ENCODE measurements at regions not wholly inside any gene's neighbourhood (a gene's known extent, or its start where the extent isn't known, plus 50 kb on each side); places are given as distances from the start of the nearest gene placed in this dataset.

DNA sequence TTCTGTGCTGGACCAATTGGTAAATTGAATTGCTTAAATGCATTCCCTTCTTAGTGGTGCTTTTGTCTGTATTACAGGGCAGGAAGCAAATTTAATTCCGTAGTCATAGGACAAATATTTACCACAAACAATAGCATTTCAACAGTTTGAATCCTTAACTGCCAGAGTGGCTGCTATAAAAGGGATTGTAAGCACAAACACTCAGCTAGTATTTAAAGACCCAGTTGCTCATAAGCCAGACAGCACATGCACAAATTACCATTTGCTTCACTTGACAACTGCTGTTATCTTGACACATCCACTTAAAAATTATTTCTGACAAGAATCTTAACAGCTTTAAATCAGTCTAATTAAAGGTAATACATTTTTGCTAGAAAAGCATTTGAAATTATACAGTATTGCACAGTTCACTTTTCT, 490.2 kb upstream of the ADAMTS9 start:
- TF ChIP-seq CTCF (conservative IDR thresholded peaks at IDR 0.05): no peak
- Mint-ChIP-seq H3K27ac (no peak overlapping the region), H3K4me1 (ENCODE audit: unreplicated experiment) (no peaks in the 10 kb centered on the region), H3K27me3 (peaks cover 13% of the 10 kb centered on the region), H3K9me3 (peaks cover 6% of the 10 kb centered on the region), H3K36me3 (no peaks in the 10 kb centered on the region), H3K4me3 (no peak overlapping the region)
- DNase-seq (ENCODE audit: extremely low spot score, unreplicated experiment): no peak

DNA sequence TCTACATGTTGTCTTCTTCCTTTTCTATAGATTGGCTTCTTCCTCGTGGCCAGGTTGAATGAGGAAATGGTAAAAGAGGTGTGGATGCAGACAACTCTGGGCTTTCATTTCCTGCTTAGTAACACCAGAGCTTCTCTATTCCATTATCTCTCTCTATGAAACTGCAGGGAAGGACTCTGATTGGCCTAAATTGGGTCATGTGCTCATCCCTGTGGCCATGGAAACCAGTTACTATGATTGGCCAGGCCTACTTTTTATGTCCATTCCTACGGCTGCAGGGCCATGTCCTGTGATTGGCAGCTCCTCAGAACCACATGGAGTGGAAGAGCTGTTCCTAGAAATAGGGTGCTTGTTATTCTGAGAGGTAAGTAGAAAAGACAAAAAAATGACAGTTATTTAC, 486.9 kb upstream of the ADAMTS9 start:
- H3K4me1 Mint-ChIP-seq (ENCODE audit: unreplicated experiment): peaks cover 22% of the 10 kb centered on the region
- H3K9me3 Mint-ChIP-seq: peaks cover 6% of the 10 kb centered on the region

GRCh38 chr3:65173841-65174240, 486.0 kb upstream of the ADAMTS9 start:
- Mint-ChIP-seq H3K4me1 (ENCODE audit: unreplicated experiment) (peaks cover 22% of the 10 kb centered on the region), H3K9me3 (peaks cover 6% of the 10 kb centered on the region), H3K27ac (peak overlapping the region; percentile 19), H3K36me3 (no peaks in the 10 kb centered on the region), H3K27me3 (peaks cover 3% of the 10 kb centered on the region), H3K4me3 (no peak overlapping the region)
- no peak for DNase-seq (ENCODE audit: extremely low spot score, unreplicated experiment)
- no peak for TF ChIP-seq CTCF (conservative IDR thresholded peaks at IDR 0.05)

More for the DNA sequence above, 486.9 kb upstream of the ADAMTS9 start:
- no peaks in the 10 kb centered on the region for H3K36me3 Mint-ChIP-seq
- peak overlapping the region; percentile 19 for H3K27ac Mint-ChIP-seq
- no peak for TF ChIP-seq CTCF (conservative IDR thresholded peaks at IDR 0.05)
- no peak for DNase-seq (ENCODE audit: extremely low spot score, unreplicated experiment)
- peaks cover 11% of the 10 kb centered on the region for H3K27me3 Mint-ChIP-seq
- no peak overlapping the region for H3K4me3 Mint-ChIP-seq

DNA sequence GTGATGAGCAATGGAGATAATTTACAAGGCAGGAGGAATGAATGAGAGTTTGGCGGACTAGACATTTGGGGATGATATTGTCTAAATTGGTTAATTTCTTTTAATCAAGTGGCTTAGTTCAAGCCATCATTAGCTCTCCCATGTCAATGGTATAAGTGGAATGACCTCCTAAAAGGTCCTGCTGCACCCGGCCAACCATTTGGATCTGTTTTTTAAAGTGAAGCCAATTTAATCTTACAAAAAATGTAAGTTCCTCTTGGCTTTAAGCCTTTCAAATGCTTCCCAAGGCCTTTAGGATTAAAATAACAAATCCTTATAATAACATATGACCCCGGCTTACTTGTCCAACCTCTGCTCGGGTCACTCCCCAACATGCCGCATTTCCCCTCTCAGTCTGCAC, 484.4 kb upstream of the ADAMTS9 start:
- no peak for TF ChIP-seq CTCF (conservative IDR thresholded peaks at IDR 0.05)
- H3K4me1 Mint-ChIP-seq (ENCODE audit: unreplicated experiment): peaks cover 29% of the 10 kb centered on the region

GRCh38 chr3:65170390-65171042, 482.7 kb upstream of the ADAMTS9 start:
- Mint-ChIP-seq H3K4me1 (ENCODE audit: unreplicated experiment) (peaks cover 38% of the 10 kb centered on the region), H3K36me3 (no peaks in the 10 kb centered on the region), H3K27ac (peak overlapping the region; percentile 43), H3K9me3 (peaks cover 6% of the 10 kb centered on the region), H3K27me3 (peaks cover 6% of the 10 kb centered on the region), H3K4me3 (no peak overlapping the region)
- peak; percentile 72 for TF ChIP-seq CTCF (conservative IDR thresholded peaks at IDR 0.05)
- no peak for DNase-seq (ENCODE audit: extremely low spot score, unreplicated experiment)

More for the DNA sequence above, 484.4 kb upstream of the ADAMTS9 start:
- peaks cover 6% of the 10 kb centered on the region for H3K9me3 Mint-ChIP-seq
- H3K4me3 Mint-ChIP-seq: no peak overlapping the region
- H3K27me3 Mint-ChIP-seq: peaks cover 6% of the 10 kb centered on the region
- no peak overlapping the region for H3K27ac Mint-ChIP-seq
- DNase-seq (ENCODE audit: extremely low spot score, unreplicated experiment): no peak
- H3K36me3 Mint-ChIP-seq: no peaks in the 10 kb centered on the region
